GM19455 (cell line): ENCODE measurements at regions not wholly inside any gene's neighbourhood (a gene's known extent, or its start where the extent isn't known, plus 50 kb on each side); places are given as distances from the start of the nearest gene placed in this dataset.

Experiments used
- ATAC-seq: cut with Tn5 transposase; IDR thresholded peaks from one replicate; pipeline ENCODE4 v1.9.1; 2021; ENCODE audit not compliant: unreplicated experiment

DNA sequence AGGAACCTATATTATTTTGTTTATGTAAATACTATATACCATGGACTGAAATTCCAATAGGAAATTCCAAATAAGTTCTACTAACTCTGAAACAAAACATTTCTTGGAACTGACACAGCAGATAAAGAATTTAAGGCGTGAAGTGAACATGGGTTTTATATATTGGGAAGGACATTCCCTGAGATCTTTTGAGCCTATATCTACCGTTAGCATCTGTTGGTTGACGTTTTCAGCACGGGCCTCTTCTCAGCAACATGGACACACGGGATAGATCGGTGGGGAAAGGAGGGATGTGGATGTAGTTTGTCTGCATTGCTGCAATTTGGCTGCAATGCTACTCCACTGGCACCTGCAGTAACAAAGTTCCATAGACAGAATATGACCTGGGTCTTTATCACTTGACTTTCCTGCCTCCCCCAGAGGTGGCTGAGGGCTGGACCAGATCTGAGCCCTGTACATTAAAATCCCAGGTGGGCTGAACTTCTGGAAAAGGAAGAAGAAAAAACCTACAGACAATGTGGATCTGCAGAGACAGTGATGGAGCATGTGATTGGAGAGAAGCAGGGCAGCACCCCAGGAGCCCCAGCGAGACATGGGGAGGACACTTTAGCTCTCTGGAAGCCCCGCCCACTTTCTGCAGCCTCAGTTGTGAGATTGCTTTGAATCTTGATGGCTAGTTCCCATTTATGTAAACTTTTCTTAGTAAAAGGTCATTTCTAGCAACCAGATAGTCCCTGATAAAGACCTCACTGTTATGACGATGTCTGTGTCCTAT is 91.2 kb upstream of the CPEB4 start:
- ATAC-seq, result no peak

DNA sequence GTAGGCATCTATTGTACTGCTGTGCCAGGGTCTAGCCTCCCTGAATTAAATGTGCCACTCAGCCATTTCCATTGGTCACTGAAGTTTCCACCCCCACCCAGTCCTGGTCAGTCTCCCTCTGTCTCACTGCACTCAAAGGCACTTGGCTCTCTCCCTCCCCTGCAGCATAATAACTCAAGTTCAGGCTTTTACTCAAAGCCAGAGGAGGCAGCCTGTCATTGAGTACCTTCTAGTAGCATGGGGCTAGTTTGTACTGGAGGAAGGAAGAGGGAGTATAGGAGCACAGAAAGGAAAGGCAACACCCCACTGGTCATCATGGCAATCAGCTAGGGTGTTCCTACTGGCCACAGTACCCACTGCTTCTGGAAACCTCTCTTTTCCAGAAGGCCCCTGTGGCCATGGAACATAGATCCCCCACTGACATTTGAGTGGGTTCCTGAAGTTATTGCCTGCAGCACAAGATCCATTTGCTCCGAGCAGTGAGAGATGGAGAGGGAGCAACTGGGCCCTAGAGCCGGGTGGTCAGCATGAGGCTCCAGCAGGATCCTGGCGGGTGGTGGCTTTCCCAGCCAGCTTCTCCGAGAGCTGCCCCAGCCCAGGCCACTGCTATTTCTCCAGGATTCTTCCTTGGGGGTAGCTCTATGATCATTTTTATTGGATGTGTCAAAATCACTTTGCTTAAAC is 89.9 kb upstream of the CPEB4 start:
- ATAC-seq, result no peak

DNA sequence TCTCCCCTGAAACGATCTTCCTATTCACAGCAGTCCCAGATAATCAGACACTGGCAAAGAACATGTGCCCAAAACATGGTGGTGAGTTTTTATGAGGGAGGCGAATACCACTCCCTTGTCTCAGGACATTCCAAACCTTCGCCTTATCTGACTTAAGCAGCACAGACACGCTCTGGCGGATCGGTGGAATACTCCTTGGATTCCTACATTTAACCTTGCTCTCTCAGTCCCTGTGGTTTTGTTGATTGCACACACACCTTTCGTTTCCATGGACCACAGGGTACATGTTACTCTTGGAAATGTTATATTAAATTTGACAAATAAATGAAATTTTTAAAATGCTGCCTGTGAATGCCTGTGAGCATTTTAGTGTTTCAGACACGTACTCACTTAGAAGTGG is 87.8 kb upstream of the CPEB4 start:
- ATAC-seq, result no peak

DNA sequence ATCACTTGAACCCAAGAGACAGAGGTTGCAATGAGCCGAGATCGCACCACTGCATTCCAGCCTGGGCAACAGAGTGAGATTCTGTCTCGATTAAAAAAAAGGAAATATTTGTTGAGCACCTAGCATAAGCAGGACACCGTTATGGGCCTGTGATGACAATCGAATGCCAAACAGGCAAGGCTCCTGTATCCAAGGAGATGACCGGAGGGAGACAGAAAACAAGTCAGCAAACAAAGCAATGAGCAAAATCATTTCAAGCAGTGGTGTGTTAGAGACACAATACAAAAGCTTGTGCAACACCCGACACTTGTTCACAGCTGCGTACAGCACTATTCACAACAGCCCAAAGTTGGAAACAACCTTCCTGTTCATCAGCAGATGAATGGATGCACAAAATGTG is 87.1 kb upstream of the CPEB4 start:
- no peak for ATAC-seq

DNA sequence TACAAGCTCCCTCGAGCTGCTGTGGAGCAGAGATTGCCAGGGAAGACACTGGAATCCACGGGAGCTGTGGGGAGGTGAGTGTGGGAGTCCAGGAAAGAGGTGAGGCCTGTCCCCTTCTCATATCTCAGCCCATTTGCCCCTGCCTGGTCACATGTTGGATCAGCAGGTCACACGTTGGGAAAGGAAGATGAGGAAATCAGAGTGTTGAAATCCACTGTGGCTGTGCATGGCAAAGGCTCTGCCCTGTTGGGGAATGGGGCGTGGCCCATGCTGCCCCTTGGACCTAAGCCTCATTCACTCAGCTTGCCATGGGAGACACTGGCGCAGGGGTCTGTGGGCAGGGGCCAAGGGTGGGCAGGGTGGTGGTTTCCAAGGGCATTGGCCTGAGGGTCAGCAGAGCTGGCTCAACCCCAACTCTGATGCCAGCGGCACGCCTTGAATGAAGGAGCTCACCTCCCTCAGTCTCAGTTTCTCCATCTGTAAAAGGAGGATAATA is 85.4 kb upstream of the CPEB4 start:
- no peak for ATAC-seq

DNA sequence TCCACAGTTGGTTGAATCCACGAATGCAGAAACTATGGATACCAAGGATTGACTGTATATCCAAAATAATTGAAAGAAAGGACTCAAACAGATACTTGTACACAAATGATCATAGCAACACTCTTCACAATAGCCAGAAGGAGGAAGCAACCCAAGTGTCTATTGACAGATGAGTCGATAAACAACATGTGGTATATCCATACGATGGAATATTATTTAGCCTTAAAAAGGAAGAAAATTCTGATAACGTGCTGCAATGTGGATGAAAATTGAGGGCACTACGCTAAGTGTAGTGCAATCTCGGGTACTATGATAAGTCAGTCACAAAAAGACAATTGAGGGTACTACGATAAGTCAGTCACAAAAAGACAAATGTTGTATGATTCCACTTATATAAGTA is 83.6 kb upstream of the CPEB4 start:
- no peak for ATAC-seq

DNA sequence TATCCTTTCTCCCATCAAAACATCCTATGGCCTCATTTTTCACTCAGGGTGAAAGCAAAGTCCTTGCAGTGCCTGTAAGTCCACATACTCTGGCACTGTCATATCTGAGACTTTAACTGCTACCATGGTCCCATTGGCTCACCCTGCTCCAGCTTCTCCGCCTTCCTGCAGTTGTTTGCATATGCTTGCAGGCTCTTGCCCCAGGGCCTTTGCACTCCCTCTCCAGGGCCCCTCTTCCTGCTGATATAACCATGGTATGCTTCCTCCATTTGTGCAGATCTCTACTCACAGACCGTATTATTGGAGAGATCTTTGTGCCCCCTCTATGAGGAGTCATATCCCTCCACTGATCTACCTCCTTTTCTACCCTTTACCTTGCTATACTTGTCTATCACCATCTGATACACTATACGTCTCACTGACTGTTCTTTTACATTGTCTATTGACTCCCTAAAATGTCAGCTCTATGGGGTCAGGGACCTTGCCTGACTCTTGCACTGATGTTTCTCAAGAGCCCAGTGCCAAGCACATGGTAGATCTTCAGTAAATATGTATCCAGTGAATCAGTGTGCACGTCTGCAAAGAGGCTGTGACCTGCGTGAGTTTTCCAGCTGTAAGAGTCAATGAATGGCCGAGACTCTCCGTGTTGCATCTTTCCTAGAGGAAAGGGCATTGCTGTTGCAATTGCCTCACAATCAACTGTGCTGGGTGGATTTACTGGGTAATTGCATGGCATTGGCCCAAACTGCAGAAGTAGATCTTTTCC is 81.7 kb upstream of the CPEB4 start:
- ATAC-seq, result no peak

DNA sequence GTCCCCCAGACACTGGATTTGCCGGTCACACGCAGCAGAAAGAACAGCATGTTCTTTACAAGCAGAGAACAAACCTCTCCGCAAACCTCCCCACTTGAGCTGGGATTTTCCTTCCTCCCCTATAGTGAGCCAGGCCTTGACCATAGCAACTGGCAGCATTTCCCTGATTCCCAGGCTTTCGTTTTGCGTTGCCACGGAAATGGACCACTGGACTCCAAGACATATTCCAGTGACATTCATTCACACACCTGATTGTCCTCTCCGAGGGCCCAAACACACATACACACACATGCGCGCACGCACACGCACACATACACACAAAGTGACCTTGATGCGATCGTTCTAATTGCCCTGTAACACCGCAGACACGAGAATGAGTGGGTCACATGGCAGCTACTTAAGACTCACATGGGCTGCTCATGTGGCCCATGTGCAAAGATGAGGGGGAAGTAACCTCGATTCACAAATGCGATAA is 80.9 kb upstream of the CPEB4 start:
- ATAC-seq, result no peak

DNA sequence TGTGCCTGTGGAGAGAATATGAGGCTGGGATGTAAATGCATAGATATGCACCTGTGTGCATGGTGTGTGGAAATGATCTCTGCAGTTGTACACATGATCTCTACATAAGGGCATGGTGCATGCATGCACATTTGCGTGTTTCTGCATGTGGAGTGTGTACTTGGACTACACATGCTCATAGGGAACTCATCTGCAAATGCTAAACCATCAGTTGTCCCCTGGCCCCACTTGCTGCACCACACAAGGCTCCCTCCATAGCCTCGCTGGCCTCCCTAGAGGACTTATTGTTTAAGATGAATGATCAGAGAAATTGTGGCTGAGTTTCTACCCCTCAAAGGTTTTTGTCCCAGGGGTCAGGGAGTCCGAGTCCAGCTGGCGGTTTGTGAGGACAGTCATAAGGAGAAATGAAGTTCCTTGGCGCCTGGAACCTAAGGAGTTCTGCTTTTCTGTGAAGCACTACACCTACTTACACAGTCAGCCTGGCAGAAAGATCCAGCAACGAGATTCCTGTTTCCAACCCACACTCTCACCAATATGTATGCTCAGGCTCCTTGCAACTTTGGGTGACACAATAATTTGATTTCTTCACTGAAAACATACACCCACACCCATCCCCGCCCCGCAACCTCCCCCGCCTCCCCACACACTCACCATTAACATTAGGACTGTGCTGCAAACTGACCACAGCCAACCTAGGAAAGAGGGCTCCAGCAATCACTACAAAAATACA is 79.9 kb upstream of the CPEB4 start:
- ATAC-seq, result no peak

DNA sequence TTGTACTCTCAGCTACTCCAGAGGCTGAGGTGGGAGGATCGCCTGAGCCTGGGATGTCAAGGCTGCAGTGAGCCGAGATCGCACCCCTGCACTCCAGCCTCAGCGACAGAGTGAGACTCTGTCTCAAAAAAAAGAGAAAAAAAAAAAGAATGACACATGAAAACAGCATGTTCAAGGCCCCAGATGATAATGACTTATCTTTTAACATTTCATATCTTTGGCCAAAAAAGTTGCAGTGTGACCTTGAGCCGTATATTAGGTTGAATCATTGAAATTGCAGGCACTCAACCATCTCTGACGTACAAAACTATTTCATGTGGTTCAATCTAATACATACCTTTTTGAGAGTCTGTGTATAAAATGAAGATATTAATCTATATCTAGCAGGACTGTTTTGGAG is 79.1 kb upstream of the CPEB4 start:
- no peak for ATAC-seq

DNA sequence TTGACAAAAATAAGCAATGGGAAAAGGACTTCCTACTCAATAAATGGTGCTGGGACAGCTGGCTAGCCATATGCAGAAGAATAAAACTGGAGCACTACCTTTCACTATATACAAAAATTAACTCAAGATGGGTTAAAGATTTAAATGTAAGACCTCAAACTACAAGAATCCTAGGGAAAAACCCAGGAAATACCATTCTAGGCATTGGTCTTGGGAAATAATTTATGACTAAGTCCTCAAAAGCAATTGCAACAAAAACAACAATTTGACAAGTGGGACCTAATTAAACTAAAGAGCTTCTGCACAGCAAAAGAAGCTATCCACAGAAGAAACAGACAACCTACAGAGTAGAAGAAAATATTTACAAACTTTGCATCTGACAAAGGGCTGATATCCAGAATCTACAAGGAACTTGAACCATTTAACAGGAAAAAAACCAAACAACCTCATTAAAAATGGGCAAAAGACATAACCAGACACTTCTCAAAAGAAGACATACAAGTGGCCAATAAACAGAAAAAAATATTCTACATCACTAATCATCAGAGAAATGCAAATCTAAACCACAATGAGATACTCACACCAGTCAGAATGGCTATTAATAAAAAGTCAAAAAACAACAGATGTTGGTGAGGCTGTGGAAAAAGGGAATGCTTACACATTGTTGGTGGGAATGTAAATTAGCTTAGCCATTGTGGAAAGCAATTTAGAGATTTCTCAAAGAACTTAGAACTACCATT is 75.2 kb upstream of the CPEB4 start:
- ATAC-seq, result no peak

DNA sequence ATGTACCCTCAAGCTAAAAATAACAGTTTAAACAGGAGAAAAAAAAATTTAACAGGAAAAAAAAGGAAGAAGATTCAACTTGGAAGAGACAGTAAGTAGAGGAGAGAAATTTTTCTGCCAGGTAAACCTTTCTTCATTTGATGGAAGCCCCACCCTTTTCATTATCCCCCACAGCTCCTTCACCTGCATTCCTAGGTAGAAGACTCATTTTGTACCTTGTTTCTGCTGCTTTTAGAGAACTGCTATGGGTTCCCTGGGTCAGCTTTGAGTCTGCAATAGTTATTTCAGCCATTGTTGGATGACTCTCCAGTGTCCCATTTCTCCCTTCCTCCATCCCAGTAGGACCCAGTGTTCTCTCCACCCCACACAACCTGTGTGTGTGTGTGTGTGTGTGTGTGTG is 74.1 kb upstream of the CPEB4 start:
- ATAC-seq, result no peak

DNA sequence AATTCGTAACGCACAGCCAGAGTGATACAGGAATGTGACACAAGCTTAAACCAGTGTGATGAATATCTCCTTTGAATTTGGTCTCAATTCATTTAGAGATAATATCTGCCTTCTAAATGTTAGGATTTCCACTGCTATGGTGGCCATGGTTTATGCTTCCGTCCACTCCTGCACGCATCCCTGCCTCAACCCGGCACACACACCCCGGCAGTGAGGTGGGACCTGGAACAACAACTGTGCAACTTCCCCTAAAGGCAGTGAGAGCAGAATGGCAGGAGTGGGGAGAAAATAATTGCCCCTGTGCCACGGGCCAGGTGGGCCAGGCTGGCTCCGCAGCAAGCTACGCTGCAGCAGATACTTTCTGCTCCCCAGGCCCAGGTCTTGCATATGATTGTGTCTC is 72.6 kb upstream of the CPEB4 start:
- no peak for ATAC-seq

DNA sequence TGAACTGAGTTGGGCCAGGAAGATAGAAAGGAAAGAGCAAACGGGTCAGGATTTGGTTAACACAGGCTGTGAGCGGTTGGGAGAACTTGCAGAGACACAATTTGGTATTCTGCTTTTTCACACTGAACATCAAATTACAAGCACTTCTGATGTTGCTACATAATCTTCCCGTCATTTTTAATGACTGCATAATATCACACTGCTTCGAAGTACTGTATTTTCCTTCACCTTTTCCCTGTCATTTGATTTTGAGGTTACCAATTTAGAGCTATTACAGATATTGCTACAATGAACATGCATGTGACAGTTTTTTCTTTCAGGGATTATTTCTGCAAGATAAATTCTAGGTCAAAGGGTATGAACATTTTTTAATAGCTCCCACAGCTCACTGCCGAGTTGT is 71.4 kb upstream of the CPEB4 start:
- ATAC-seq, result no peak

DNA sequence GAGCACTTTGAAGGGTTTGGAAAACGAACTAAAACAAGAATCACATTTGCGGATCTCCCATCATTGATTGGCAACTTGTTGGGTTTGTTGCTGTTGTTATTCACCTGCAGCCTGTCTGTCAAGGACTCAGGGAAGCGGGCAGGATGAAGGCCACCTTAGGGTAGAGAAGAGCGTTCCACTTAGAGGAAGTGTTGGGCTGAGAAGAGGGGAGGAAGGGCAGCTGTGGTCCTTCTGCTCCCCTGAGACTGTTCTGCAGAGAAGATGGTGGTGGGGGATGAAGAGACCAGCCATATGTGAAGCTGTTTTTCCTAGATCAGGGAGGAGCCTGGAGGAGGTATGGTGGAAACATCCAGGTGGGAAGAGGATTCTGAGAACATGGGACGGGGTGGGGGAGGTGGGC is 70.6 kb upstream of the CPEB4 start:
- ATAC-seq, result no peak

DNA sequence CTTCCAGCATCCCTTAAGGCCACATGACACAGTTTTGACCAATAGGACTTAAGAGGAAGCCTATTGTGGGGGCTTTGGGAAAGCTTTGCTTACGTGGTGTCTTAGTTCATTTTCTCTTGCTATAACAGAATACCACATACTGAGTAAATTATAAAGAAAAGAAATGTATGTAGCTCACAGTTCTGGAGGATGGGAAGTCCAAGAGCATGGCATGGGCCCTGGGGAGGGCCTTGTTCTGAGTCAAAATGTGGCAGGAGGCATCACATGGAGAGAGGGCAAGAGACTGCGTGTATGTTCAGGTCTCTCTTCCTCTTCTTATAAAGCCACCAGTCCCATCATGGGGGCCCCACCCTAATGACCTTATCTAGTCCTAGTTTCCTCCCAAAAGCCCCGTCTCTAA is 68.6 kb upstream of the CPEB4 start:
- ATAC-seq, result no peak

DNA sequence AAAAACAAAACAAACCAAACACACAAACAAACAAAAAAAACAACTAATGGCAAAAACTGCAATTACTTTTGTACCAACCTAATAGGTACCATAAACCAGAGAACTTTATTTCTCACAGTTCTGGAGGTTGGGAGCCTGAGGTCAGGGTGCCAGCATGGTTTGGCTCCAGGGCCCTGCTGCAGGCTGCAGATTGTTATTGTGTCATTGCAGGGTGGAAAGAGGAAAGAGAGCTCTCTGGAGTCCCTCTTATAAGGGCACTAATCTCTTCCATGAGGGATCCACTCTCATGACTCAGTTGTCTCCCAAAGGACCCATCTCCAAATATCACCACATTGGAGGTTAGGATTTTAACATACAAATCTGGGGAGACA is 64.9 kb upstream of the CPEB4 start:
- ATAC-seq, result no peak

DNA sequence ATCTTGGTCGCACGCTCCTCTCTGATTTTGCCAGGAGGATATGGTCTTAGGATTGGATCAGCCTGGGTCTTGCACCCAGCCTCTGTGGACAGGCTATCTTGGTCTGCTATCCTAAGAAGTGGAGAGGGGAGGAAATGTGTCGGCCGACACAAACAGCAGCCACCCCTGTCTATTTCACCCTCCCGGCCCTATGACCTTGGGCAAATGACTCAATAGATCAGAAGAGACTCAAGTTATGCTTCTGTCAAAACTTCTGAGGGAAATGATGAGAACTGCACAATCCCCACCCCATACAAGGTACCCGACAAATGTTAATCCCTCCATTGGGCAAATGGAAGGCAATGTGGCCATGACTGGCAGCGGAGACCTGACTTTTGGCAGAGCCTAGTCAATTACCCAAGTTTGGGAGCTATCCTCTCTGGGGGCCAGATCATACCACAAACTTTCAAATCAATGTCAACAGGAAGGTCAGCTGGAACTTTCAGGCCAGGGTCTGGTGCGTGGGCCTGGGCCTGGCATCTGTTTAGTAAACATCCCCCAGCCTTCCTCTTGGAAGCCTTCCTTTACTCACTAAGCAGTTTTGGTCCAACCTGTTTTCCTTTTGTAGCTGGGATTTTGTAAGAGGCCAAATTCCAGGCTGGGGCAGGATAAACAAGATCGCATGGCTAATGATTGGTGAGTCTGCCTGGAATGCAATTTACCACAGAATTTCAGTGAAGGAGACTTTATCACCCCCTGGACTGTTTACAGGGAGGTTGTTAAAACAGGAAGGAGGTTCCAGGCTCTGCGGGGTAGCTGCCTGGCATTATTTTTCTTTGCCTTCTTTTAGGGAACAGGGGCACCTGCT is 64.2 kb upstream of the CPEB4 start:
- no peak for ATAC-seq

DNA sequence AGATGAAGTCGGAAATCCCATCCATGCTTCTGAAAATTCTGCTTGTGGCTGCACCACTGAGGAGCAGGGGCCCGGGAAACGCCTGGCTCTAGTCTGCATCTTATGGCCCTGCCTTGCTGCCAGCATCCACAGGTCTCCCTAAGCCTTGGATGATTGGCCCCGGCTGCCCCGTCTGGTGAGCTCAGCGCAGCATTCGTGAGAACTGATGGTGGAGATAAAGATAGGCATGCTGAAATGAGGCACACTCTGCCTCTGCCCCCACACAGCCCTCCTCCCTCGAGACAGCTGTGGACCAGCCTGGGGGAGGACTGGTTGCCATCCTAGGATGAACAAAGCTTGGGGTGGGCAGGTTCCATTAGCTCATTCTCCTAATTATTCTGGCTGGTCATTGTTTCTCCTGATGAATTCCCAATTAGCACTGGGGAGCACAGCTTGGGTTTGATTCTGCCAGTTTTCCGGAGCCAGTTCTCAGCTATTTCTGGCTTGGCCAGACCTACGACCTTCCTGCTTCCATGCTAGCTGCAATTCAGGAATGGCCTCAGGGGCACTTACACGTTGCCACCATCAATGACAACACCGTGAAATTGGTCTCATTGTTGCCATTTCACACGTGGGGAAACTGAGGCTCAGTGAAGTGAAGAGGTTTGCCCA is 62.8 kb upstream of the CPEB4 start:
- no peak for ATAC-seq
